DOHH2 (cell line): ENCODE measurements at regions not wholly inside any gene's neighbourhood (a gene's known extent, or its start where the extent isn't known, plus 50 kb on each side); places are given as distances from the start of the nearest gene placed in this dataset.

Experiments used
- CTCF ChIP-seq: fragments of 200-600 bp; sonication (generic); IDR thresholded peaks from one replicate; pipeline ENCODE4 v1.5.1; 2014; ENCODE audit warnings: antibody characterized with exemption, mild to moderate bottlenecking, low read depth, low read length; ENCODE audit not compliant: poor library complexity, severe bottlenecking
- EZH2phosphoT487 ChIP-seq: fragments of 200-600 bp; sonication (generic); IDR thresholded peaks from 2 replicates; pipeline ENCODE4 v1.6.1; 2017; ENCODE audit warnings: borderline replicate concordance, mild to moderate bottlenecking, antibody characterized with exemption, low read length, moderate library complexity, mixed read lengths

- TF ChIP-seq CTCF, result no peak
- TF ChIP-seq EZH2phosphoT487, result no peak
Observed at GRCh38 chr14:81818271-81818670, 284.6 kb upstream of the SEL1L start.
